Fibroblast of lung (primary cell): ENCODE measurements at regions not wholly inside any gene's neighbourhood (a gene's known extent, or its start where the extent isn't known, plus 50 kb on each side); places are given as distances from the start of the nearest gene placed in this dataset.

ENCODE experiments used
- CTCF ChIP-seq, 2 donors: IDR thresholded peaks in 1 of 2; conservative IDR thresholded peaks in 1 of 2; 1 replicate in 1 of 2; 2 replicates in 1 of 2; pipeline ENCODE4 v1.5.1; 2011 to 2012; ENCODE audit warnings: low read length in 2 of 2, control low read depth in 1 of 2, inconsistent platforms in 1 of 2, low read depth in 1 of 2, mild to moderate bottlenecking in 1 of 2
- EZH2 ChIP-seq: IDR thresholded peaks from 2 replicates; pipeline ENCODE4 v1.5.1; 2012; ENCODE audit warnings: low read length, control low read depth, mild to moderate bottlenecking; ENCODE audit errors: missing control alignments

- TF ChIP-seq CTCF (conservative IDR thresholded peaks at IDR 0.05 in 1 of 2, IDR thresholded peaks at IDR 0.05 in 1 of 2; ENCODE audit: low read depth in 1 of 2, low read length in 2 of 2) (no peak), EZH2 (no peak)
Observed at GRCh38 chr6:95777338-95777737, 200.0 kb downstream of the MANEA start.
